Skeletal muscle tissue (tissue), 3 donors: ENCODE measurements at regions not wholly inside any gene's neighbourhood (a gene's known extent, or its start where the extent isn't known, plus 50 kb on each side); places are given as distances from the start of the nearest gene placed in this dataset.
"Not testable (repeated sequence)": the region's sequence is repeated elsewhere in the genome, so short reads cannot be mapped to it uniquely, and the experiment has no call there.

Source experiments
- H3K27ac ChIP-seq: one replicate; pipeline ENCODE4 v1.7.0; 2013; ENCODE audit warnings: mild to moderate bottlenecking, low read depth, low read length, inconsistent platforms
- H3K27me3 ChIP-seq, 3 donors: one replicate each; pipeline ENCODE4 v1.7.0; 2013; ENCODE audit warnings: low read length in 3 of 3; ENCODE audit not compliant: control insufficient read depth in 3 of 3, insufficient read depth in 3 of 3
- H3K36me3 ChIP-seq, 3 donors: one replicate each; pipeline ENCODE4 v1.7.0; 2013; ENCODE audit warnings: low read length in 3 of 3; ENCODE audit not compliant: control insufficient read depth in 3 of 3, insufficient read depth in 3 of 3
- H3K4me1 ChIP-seq, 3 donors: one replicate each; pipeline ENCODE4 v1.7.0; 2013; ENCODE audit warnings: low read length in 3 of 3, mild to moderate bottlenecking in 3 of 3; ENCODE audit not compliant: control insufficient read depth in 3 of 3, insufficient read depth in 3 of 3
- H3K4me3 ChIP-seq, 3 donors: one replicate each; pipeline ENCODE4 v1.7.0; 2013; ENCODE audit warnings: low read length in 3 of 3
- H3K9ac ChIP-seq, 3 donors: one replicate each; pipeline ENCODE4 v1.7.0; 2013; ENCODE audit warnings: low read length in 3 of 3, mild to moderate bottlenecking in 3 of 3, moderate library complexity in 2 of 3, low read depth in 1 of 3
- H3K9me3 ChIP-seq, 3 donors: one replicate each; pipeline ENCODE4 v1.7.0; 2013; ENCODE audit warnings: low read length in 3 of 3; ENCODE audit not compliant: control insufficient read depth in 3 of 3
- donor health status: Osteomylitis.

- Histone ChIP-seq H3K4me1 (no peaks in the 10 kb centered on the region), H3K9me3 (peaks cover 0 to 2% (median 0%) of the 10 kb centered on the region in 3 donors), H3K4me3 (no peak overlapping the region), H3K27me3 (no peaks in the 10 kb centered on the region), H3K27ac (no peak overlapping the region), H3K9ac (no peak overlapping the region), H3K36me3 (no peaks in the 10 kb centered on the region)
Measured at GRCh38 chr16:77511053-77511452, 76.2 kb upstream of the ADAMTS18 start.

DNA sequence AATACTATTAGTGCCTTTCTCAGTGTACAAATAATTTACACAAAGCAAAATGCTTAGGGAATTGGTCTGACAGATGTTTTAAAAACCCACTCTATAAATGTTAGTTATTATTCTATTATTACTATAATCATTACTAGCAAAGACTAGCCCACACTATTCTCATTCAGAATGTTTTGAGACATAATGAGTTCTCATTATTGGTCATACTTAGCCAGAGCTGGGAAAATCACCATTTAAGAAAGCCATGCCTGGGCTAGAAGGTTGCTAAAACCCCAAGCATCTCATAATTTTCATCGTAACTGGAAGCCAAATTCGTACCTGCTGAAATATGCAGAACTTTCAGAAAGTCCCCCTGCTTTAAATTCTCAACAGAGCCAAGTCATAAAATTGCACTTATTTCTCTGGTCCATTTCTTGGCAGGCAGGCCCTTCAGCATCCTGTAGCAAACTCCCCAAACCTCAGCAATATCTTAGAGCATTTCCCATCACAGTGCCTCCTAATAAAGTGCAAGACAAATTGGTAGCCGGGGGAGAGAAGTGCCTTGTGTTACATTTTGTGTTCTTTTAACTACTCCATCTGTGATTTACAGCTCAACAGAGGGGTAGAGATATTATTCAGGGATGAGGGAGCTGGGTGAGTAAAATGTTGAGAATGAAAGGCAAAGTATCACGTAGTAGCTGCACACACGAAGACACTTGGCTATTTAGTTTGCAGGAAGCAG is 79.8 kb upstream of the ADAMTS18 start:
- Histone ChIP-seq H3K36me3 (no peaks in the 10 kb centered on the region), H3K4me1 (no peaks in the 10 kb centered on the region), H3K9ac (no peak overlapping the region), H3K4me3 (no peak overlapping the region), H3K27ac (no peak overlapping the region), H3K27me3 (no peaks in the 10 kb centered on the region), H3K9me3 (no peaks in the 10 kb centered on the region)

DNA sequence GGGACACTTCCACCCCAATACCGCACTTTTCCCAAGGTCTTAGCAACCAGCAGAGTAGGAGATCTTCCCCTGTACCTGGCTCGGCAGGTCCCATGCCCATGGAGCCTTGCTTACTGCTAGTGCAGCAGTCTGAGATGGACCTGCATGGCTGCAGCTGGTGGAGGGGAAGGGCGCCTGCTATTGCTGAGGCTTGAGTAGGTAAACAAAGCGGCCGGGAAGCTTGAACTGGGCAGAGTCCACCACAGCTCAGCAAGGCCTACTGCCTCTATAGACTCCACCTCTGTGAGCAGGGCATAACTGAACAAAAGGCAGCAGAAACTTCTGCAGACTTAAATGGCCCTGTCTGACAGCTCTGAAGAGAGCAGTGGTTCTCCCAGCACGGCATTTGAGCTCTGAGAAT is 90.4 kb upstream of the ADAMTS18 start:
- H3K9me3 ChIP-seq, H3K27me3 ChIP-seq, H3K4me1 ChIP-seq, H3K9ac ChIP-seq, H3K27ac ChIP-seq, H3K36me3 ChIP-seq, H3K4me3 ChIP-seq: not testable (repeated sequence)

GRCh38 chr16:77531752-77532151 is 96.9 kb upstream of the ADAMTS18 start:
- H3K27ac ChIP-seq: no peak overlapping the region
- H3K4me3 ChIP-seq: no peak overlapping the region
- no peaks in the 10 kb centered on the region for H3K4me1 ChIP-seq
- no peaks in the 10 kb centered on the region for H3K9me3 ChIP-seq
- no peaks in the 10 kb centered on the region for H3K27me3 ChIP-seq
- H3K9ac ChIP-seq: no peak overlapping the region
- H3K36me3 ChIP-seq: no peaks in the 10 kb centered on the region

DNA sequence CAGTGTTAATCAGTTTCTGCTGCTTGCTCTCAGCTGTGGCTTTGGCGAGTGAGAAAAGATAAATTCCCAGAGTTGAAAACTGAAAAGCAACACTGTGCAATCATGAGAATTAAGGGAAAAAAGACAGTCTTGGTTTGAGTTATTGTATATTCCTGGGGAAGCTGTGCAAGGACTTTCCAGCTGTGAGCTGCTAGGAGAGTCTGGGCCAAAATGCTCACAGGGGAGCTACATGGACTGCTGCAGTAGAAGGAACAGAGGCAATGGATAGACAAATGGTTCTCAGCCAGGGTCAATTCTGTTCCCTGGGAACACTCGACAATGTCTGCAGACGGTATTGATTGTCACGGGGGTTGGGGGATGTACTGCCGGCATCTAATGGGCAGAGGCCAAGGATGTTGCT is 102.0 kb upstream of the ADAMTS18 start:
- no peak overlapping the region for H3K9ac ChIP-seq
- no peak overlapping the region for H3K27ac ChIP-seq
- no peak overlapping the region for H3K4me3 ChIP-seq
- no peaks in the 10 kb centered on the region for H3K36me3 ChIP-seq
- H3K4me1 ChIP-seq: no peaks in the 10 kb centered on the region
- H3K9me3 ChIP-seq: no peaks in the 10 kb centered on the region
- H3K27me3 ChIP-seq: no peaks in the 10 kb centered on the region

- no peak overlapping the region for H3K27ac ChIP-seq
- no peak overlapping the region for H3K4me3 ChIP-seq
- no peak overlapping the region for H3K9ac ChIP-seq
- H3K36me3 ChIP-seq: no peaks in the 10 kb centered on the region
- no peaks in the 10 kb centered on the region for H3K9me3 ChIP-seq
- no peaks in the 10 kb centered on the region for H3K27me3 ChIP-seq
- no peaks in the 10 kb centered on the region for H3K4me1 ChIP-seq
Measured at GRCh38 chr16:77539421-77540034, 104.7 kb upstream of the ADAMTS18 start.

DNA sequence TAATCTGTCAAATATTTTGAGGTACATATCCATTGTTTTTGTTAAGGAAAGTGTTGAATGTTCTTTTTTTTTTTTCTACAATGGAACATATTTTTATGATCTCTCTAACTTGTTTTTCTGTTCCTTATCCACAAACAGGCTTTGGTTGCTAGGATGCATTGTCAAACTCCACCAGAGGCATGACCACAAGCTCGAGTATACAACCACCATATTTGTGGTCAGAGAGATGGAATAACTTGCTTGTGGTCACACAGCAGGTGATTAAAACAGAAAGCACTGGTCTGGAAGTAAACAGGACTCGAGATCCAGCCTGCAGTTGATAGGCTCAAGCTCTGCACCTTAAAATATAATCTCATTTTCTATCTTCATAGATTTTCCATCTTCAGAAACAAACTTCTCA is 105.8 kb upstream of the ADAMTS18 start:
- H3K36me3 ChIP-seq: no peaks in the 10 kb centered on the region
- H3K9ac ChIP-seq: no peak overlapping the region
- H3K27ac ChIP-seq: no peak overlapping the region
- no peaks in the 10 kb centered on the region for H3K9me3 ChIP-seq
- no peaks in the 10 kb centered on the region for H3K4me1 ChIP-seq
- no peak overlapping the region for H3K4me3 ChIP-seq
- no peaks in the 10 kb centered on the region for H3K27me3 ChIP-seq

DNA sequence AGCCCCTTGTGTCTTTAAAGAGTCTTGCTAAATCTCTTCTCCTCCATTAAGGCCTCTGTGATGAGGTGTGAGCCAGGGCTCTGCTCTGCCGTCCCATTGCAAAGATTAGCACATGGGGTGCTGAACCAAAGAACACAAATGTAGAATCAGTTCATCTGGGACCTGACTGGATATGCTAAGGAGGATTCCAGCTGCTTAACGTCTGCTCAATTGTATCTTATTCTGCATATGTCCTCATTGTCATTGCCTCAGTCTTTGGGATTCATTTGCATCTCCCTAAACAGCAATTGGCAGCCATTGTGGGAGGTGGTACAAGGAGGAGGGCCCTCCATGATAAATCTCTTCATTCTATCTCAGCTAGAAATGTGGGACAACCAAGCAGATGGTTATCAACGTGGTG is 106.3 kb upstream of the ADAMTS18 start:
- no peak overlapping the region for H3K4me3 ChIP-seq
- H3K9me3 ChIP-seq: no peaks in the 10 kb centered on the region
- H3K4me1 ChIP-seq: no peaks in the 10 kb centered on the region
- H3K27me3 ChIP-seq: no peaks in the 10 kb centered on the region
- no peak overlapping the region for H3K27ac ChIP-seq
- no peak overlapping the region for H3K9ac ChIP-seq
- no peaks in the 10 kb centered on the region for H3K36me3 ChIP-seq

DNA sequence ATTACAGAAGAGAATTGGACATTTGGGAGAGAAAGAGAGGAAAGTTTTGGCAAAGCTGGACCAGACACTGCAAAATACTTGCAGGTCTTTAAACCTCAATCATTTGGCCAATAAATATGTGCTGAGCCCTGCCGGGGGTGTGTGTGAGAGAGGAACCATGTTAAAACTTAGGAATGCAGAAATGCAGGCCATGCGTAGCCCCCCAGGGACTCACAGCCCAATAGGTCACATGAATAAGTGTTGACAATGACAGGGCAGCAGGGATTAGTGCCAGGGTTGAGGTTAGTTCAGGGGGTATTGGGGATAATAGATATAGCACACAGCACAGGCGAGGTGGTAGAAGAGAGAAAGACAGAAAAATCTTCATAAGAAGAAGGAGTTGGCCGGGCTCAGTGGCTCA is 113.3 kb upstream of the ADAMTS18 start:
- no peaks in the 10 kb centered on the region for H3K4me1 ChIP-seq
- no peaks in the 10 kb centered on the region for H3K36me3 ChIP-seq
- peaks cover 0 to 3% (median 0%) of the 10 kb centered on the region in 3 donors for H3K9me3 ChIP-seq
- no peak overlapping the region for H3K4me3 ChIP-seq
- no peak overlapping the region for H3K27ac ChIP-seq
- peaks cover 0 to 5% (median 0%) of the 10 kb centered on the region in 3 donors for H3K27me3 ChIP-seq
- H3K9ac ChIP-seq: no peak overlapping the region

DNA sequence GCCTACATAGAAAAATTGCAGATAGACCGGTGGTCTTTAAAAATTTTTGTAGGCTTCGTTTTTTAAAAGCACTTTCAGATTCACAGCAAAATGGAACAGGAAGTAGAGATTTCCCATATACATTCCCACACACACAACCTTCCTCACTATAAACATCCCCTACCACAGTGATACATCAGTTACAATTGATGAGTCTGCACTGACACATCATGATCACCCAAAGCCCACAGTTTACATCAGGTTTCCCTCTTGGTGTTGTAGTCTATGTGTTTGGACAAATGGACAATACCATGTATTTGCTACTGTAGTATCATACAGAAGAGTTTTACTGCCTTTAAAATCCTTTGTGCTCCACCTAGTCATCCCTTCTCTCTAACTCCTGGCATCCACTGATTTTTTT is 113.9 kb upstream of the ADAMTS18 start:
- H3K4me3 ChIP-seq: no peak overlapping the region
- H3K9ac ChIP-seq: no peak overlapping the region
- peaks cover 0 to 5% (median 0%) of the 10 kb centered on the region in 3 donors for H3K27me3 ChIP-seq
- peaks cover 0 to 3% (median 0%) of the 10 kb centered on the region in 3 donors for H3K9me3 ChIP-seq
- no peaks in the 10 kb centered on the region for H3K36me3 ChIP-seq
- no peaks in the 10 kb centered on the region for H3K4me1 ChIP-seq
- no peak overlapping the region for H3K27ac ChIP-seq
